HEK293 (cell line): ENCODE measurements at regions not wholly inside any gene's neighbourhood (a gene's known extent, or its start where the extent isn't known, plus 50 kb on each side); places are given as distances from the start of the nearest gene placed in this dataset.

ENCODE experiments used
- CTCF ChIA-PET: fragments of 350-600 bp; formaldehyde crosslinking; extraction: SDS; loops from one replicate; lab custom pipeline; 2021; ENCODE audit warnings: antibody characterized with exemption; lab: Yijun Ruan, JAX
- POLR2A ChIA-PET: fragments of 300-600 bp; formaldehyde crosslinking; extraction: SDS; loops from one replicate; lab custom pipeline; 2020; ENCODE audit warnings: antibody characterized with exemption, inconsistent platforms; lab: Yijun Ruan, JAX
- H3K27ac ChIP-seq: fragments of 200-500 bp; sonication (Bioruptor generic); 2 replicates; pipeline ENCODE4 v1.5.1; 2014; ENCODE audit warnings: low read depth, low read length, control low read depth, inconsistent platforms; ENCODE audit errors: extremely low read depth
- H3K36me3 ChIP-seq, 2 experiments: fragments of 200-500 bp in 1 of 2; sonication (Bioruptor generic) in 1 of 2; 1 replicate in 1 of 2; 2 replicates in 1 of 2; pipeline ENCODE4 v1.5.1; 2014 to 2017; ENCODE audit warnings: inconsistent platforms in 2 of 2, low read length in 2 of 2; ENCODE audit not compliant: control insufficient read depth in 2 of 2, insufficient read depth in 1 of 2
- H3K4me1 ChIP-seq: fragments of 200-500 bp; sonication (Bioruptor generic); 2 replicates; pipeline ENCODE4 v1.5.1; 2014; ENCODE audit warnings: mild to moderate bottlenecking, low read length, inconsistent platforms; ENCODE audit not compliant: control insufficient read depth, insufficient read depth
- H3K4me3 ChIP-seq: 2 replicates; pipeline ENCODE4 v1.5.1; 2011; ENCODE audit warnings: low read depth, mild to moderate bottlenecking, control low read depth, low read length, moderate library complexity
- H3K9me3 ChIP-seq: fragments of 200-500 bp; sonication (Bioruptor generic); 2 replicates; pipeline ENCODE4 v1.5.1; 2014; ENCODE audit warnings: low read depth, low read length, inconsistent platforms; ENCODE audit not compliant: control insufficient read depth, insufficient read depth
- GFI1B ChIP-seq: fragments of 450-650 bp; formaldehyde crosslinking; IDR thresholded peaks from 2 replicates; pipeline ENCODE4 v1.5.1; 2016; ENCODE audit warnings: missing biosample characterization, missing genetic modification characterization
- HOXA7 ChIP-seq: sonication (generic); formaldehyde crosslinking; IDR thresholded peaks from 2 replicates; pipeline ENCODE4 v1.8.1; 2022; ENCODE audit warnings: missing genetic modification reagents, borderline replicate concordance
- HOXC10 ChIP-seq: sonication (generic); formaldehyde crosslinking; IDR thresholded peaks from 2 replicates; pipeline ENCODE4 v1.8.1; 2023; ENCODE audit warnings: mild to moderate bottlenecking, missing genetic modification reagents
- OSR2 ChIP-seq: fragments of 450-650 bp; formaldehyde crosslinking; IDR thresholded peaks from 2 replicates; pipeline ENCODE4 v1.5.1; 2016; ENCODE audit warnings: missing biosample characterization, missing genetic modification characterization
- REPIN1 ChIP-seq: fragments of 450-650 bp; formaldehyde crosslinking; IDR thresholded peaks from 2 replicates; pipeline ENCODE4 v1.5.1; 2017; ENCODE audit warnings: missing biosample characterization, missing genetic modification characterization, low read depth
- SCRT1 ChIP-seq: fragments of 450-650 bp; formaldehyde crosslinking; IDR thresholded peaks from 2 replicates; pipeline ENCODE4 v1.5.1; 2016; ENCODE audit warnings: missing biosample characterization, missing genetic modification characterization, borderline replicate concordance
- SP3 ChIP-seq: fragments of 450-650 bp; formaldehyde crosslinking; IDR thresholded peaks from 2 replicates; pipeline ENCODE4 v1.5.1; 2016; ENCODE audit warnings: missing biosample characterization, missing genetic modification characterization
- TRIM28 ChIP-seq: IDR thresholded peaks from 2 replicates; pipeline ENCODE4 v1.6.1; 2011; ENCODE audit warnings: low read length, control low read depth, borderline replicate concordance
- WT1 ChIP-seq: fragments of 450-650 bp; formaldehyde crosslinking; IDR thresholded peaks from 2 replicates; pipeline ENCODE4 v1.5.1; 2016; ENCODE audit warnings: missing biosample characterization, missing genetic modification characterization
- ZBTB1 ChIP-seq: fragments of 450-650 bp; formaldehyde crosslinking; IDR thresholded peaks from 2 replicates; pipeline ENCODE4 v1.5.1; 2016; ENCODE audit warnings: missing biosample characterization, missing genetic modification characterization
- ZNF133 ChIP-seq: fragments of 450-650 bp; formaldehyde crosslinking; IDR thresholded peaks from 2 replicates; pipeline ENCODE4 v1.5.1; 2016; ENCODE audit warnings: missing biosample characterization, missing genetic modification characterization
- ZNF202 ChIP-seq: fragments of 450-650 bp; formaldehyde crosslinking; IDR thresholded peaks from 2 replicates; pipeline ENCODE4 v1.5.1; 2016; ENCODE audit warnings: missing biosample characterization, missing genetic modification characterization, borderline replicate concordance
- ZNF426 ChIP-seq: fragments of 450-650 bp; formaldehyde crosslinking; IDR thresholded peaks from 2 replicates; pipeline ENCODE4 v1.5.1; 2017; ENCODE audit warnings: missing biosample characterization, missing genetic modification characterization, mild to moderate bottlenecking, inconsistent platforms, moderate library complexity
- ZNF510 ChIP-seq: fragments of 450-650 bp; formaldehyde crosslinking; IDR thresholded peaks from 2 replicates; pipeline ENCODE4 v1.5.1; 2018; ENCODE audit warnings: mild to moderate bottlenecking, missing genetic modification characterization, missing biosample characterization; ENCODE audit not compliant: insufficient replicate concordance
- ZNF555 ChIP-seq: fragments of 450-650 bp; formaldehyde crosslinking; conservative IDR thresholded peaks from 2 replicates; pipeline ENCODE4 v1.5.1; 2017; ENCODE audit warnings: missing biosample characterization, mild to moderate bottlenecking, missing genetic modification characterization, inconsistent platforms
- ZNF654 ChIP-seq: fragments of 450-650 bp; formaldehyde crosslinking; IDR thresholded peaks from 2 replicates; pipeline ENCODE4 v1.5.1; 2016; ENCODE audit warnings: low read depth, missing biosample characterization, missing genetic modification characterization
- ZNF707 ChIP-seq: fragments of 450-650 bp; formaldehyde crosslinking; IDR thresholded peaks from 2 replicates; pipeline ENCODE4 v1.5.1; 2016; ENCODE audit warnings: missing biosample characterization, missing genetic modification characterization
- ZNF768 ChIP-seq: fragments of 450-650 bp; formaldehyde crosslinking; IDR thresholded peaks from 2 replicates; pipeline ENCODE4 v1.5.1; 2018; ENCODE audit warnings: missing biosample characterization, mild to moderate bottlenecking, missing genetic modification characterization
- ZSCAN16 ChIP-seq: fragments of 450-650 bp; formaldehyde crosslinking; IDR thresholded peaks from 2 replicates; pipeline ENCODE4 v1.5.1; 2016; ENCODE audit warnings: missing biosample characterization, missing genetic modification characterization
- TF ChIP-seq, protein P1 (sequence below): fragments of 450-650 bp; formaldehyde crosslinking; IDR thresholded peaks from 2 replicates; pipeline ENCODE4 v1.5.1; 2016; ENCODE audit warnings: missing biosample characterization, missing genetic modification characterization
- TF ChIP-seq, protein P2 (sequence below): fragments of 450-650 bp; formaldehyde crosslinking; IDR thresholded peaks from 2 replicates; pipeline ENCODE4 v1.5.1; 2017; ENCODE audit warnings: missing biosample characterization, missing genetic modification characterization
- TF ChIP-seq, protein P3 (sequence below): fragments of 450-650 bp; formaldehyde crosslinking; IDR thresholded peaks from 2 replicates; pipeline ENCODE4 v1.5.1; 2016; ENCODE audit warnings: missing biosample characterization, missing genetic modification characterization
- TF ChIP-seq, protein P4 (sequence below): fragments of 450-650 bp; formaldehyde crosslinking; IDR thresholded peaks from 2 replicates; pipeline ENCODE4 v1.5.1; 2017; ENCODE audit warnings: missing biosample characterization, missing genetic modification characterization
- TF ChIP-seq, protein P5 (sequence below): fragments of 450-650 bp; formaldehyde crosslinking; IDR thresholded peaks from 2 replicates; pipeline ENCODE4 v1.5.1; 2016; ENCODE audit warnings: missing biosample characterization, missing genetic modification characterization

DNA sequence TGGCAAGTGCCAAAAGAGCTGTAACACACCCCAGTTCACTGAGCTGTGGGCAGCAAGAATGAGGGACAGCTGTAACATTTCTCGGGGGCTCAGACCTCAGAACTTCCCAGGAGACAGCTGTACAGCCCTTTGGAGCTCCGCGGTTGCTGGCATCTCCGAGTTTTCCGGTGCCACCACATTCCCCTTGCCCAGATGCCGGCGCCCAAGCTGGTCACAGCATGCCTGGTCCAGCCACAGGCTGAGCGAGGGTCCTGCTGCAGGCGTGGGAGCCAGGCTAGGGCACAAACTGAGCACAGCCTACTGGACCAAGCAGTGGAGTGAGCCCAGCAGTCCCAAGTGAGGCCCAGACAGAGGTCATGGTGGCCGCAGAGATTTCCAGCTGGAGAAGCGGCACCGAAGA, 797.7 kb upstream of the EDIL3 start:
- no peaks in the 10 kb centered on the region for H3K9me3 ChIP-seq
- POLR2A ChIA-PET = no interaction called here
- CTCF ChIA-PET = interaction anchor here (0.6 kb wide), 1 partner anchor 1934 kb away, joined by 4 read pairs; no protein-coding TSS in a partner anchor

DNA sequence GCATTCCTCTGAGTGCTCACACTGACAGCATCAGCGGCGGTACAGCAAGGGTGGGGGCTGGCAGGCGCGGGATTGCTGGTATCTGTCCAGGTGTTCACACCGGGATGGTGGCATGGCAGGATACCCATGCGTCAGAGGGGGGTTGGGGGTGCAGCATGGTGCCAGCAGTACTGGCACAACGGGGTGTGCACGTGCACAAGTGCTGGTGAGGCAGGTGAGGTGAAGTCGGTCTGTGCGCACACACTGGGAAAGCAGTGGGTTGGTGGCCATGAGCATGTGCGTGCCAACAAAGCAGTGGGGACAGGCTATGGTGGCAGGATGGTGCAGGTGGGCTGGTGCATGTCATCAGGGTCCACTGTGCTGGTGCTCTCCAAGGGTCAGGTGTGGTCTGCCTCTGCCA, 819.6 kb upstream of the EDIL3 start:
- no peak overlapping the region for H3K27ac ChIP-seq
- H3K36me3 ChIP-seq = no peaks in the 10 kb centered on the region
- TF ChIP-seq ZSCAN16 (no peak), REPIN1 (no peak), HOXC10 (CRISPR knock-in tag) (no peak), OSR2 (tag by site-specific recombination) (no peak)
- TF ChIP-seq, all 188 proteins: peak for 0
- Histone ChIP-seq H3K4me1 (no peaks in the 10 kb centered on the region), H3K9me3 (no peaks in the 10 kb centered on the region), H3K4me3 (no peak overlapping the region)
- CTCF ChIA-PET = no interaction called here
- POLR2A ChIA-PET = no interaction called here

More for the DNA sequence above, 797.7 kb upstream of the EDIL3 start:
- TF ChIP-seq ZNF202 (tag by site-specific recombination) = no peak
- TF ChIP-seq SCRT1 = no peak
- TF ChIP-seq, protein P1, sequence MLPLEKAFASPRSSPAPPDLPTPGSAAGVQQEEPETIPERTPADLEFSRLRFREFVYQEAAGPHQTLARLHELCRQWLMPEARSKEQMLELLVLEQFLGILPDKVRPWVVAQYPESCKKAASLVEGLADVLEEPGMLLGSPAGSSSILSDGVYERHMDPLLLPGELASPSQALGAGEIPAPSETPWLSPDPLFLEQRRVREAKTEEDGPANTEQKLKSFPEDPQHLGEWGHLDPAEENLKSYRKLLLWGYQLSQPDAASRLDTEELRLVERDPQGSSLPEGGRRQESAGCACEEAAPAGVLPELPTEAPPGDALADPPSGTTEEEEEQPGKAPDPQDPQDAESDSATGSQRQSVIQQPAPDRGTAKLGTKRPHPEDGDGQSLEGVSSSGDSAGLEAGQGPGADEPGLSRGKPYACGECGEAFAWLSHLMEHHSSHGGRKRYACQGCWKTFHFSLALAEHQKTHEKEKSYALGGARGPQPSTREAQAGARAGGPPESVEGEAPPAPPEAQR (tag by site-specific recombination) = no peak
- no peak for TF ChIP-seq TRIM28
- TF ChIP-seq, all 188 proteins: peak for 0
- Histone ChIP-seq H3K4me3 (no peak overlapping the region), H3K4me1 (no peaks in the 10 kb centered on the region), H3K36me3 (no peaks in the 10 kb centered on the region), H3K27ac (no peak overlapping the region)

DNA sequence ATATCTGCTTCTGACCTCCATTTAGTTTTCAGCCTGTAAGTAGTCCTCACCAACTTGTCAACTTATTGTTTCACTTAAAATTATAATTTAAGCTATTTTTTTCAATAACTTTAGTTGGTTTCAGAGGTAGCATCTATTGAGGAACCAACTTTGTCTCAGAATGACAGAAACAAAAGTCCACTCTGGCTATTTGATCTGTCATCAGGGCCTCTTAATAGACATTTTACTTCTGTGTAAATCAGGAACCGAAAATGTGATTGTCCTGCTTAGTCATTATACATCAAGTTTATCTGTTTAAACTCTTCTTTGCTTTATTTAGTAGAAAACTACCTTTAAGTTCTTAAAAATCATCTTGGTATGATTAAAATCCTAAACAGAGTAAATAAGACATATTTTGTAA, 820.8 kb upstream of the EDIL3 start:
- TF ChIP-seq ZNF555 (tag by site-specific recombination) = no peak
- TF ChIP-seq SP3 (tag by site-specific recombination) = no peak
- no peak for TF ChIP-seq WT1 (tag by site-specific recombination)
- no peak for TF ChIP-seq HOXA7 (CRISPR knock-in tag)
- TF ChIP-seq, protein P2, sequence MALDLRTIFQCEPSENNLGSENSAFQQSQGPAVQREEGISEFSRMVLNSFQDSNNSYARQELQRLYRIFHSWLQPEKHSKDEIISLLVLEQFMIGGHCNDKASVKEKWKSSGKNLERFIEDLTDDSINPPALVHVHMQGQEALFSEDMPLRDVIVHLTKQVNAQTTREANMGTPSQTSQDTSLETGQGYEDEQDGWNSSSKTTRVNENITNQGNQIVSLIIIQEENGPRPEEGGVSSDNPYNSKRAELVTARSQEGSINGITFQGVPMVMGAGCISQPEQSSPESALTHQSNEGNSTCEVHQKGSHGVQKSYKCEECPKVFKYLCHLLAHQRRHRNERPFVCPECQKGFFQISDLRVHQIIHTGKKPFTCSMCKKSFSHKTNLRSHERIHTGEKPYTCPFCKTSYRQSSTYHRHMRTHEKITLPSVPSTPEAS (tag by site-specific recombination) = no peak
- Histone ChIP-seq H3K36me3 (no peaks in the 10 kb centered on the region), H3K27ac (no peak overlapping the region), H3K9me3 (no peaks in the 10 kb centered on the region), H3K4me3 (no peak overlapping the region), H3K4me1 (no peaks in the 10 kb centered on the region)
- ChIA-PET CTCF (no interaction called here), POLR2A (no interaction called here)

DNA sequence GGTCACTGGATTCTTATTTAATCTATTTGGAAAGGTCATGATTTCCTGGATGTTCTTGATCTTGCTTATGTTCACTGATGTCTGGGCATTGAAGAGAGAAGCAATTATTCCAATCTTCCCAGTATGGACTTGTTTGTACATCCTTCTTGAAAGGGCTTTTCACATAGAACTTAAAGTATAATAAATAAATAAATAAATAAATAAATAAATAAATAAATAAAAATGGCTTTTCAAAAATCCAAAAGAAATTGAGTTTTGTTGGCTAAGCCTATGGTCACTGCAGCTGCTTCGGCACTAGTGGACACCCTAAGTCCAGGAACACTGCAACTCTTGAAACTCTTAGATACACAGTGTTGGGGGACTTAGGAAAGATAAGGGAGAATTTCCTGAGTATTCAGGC, 840.7 kb upstream of the EDIL3 start:
- no peaks in the 10 kb centered on the region for H3K36me3 ChIP-seq
- CTCF ChIA-PET = no interaction called here
- POLR2A ChIA-PET = no interaction called here
- TF ChIP-seq ZNF426 (tag by site-specific recombination) (peak; percentile 69), ZNF768 (tag by site-specific recombination) (no peak), ZNF707 (tag by site-specific recombination) (no peak), GFI1B (no peak), ZBTB1 (tag by site-specific recombination) (no peak), ZNF654 (tag by site-specific recombination) (0 out of 2 replicates have a peak, but pooled peaks have one; percentile 7), ZNF133 (tag by site-specific recombination) (no peak), ZNF510 (tag by site-specific recombination) (peak; percentile 64)
- TF ChIP-seq, protein P3, sequence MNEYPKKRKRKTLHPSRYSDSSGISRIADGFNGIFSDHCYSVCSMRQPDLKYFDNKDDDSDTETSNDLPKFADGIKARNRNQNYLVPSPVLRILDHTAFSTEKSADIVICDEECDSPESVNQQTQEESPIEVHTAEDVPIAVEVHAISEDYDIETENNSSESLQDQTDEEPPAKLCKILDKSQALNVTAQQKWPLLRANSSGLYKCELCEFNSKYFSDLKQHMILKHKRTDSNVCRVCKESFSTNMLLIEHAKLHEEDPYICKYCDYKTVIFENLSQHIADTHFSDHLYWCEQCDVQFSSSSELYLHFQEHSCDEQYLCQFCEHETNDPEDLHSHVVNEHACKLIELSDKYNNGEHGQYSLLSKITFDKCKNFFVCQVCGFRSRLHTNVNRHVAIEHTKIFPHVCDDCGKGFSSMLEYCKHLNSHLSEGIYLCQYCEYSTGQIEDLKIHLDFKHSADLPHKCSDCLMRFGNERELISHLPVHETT (tag by site-specific recombination) = no peak
- TF ChIP-seq, protein P4, sequence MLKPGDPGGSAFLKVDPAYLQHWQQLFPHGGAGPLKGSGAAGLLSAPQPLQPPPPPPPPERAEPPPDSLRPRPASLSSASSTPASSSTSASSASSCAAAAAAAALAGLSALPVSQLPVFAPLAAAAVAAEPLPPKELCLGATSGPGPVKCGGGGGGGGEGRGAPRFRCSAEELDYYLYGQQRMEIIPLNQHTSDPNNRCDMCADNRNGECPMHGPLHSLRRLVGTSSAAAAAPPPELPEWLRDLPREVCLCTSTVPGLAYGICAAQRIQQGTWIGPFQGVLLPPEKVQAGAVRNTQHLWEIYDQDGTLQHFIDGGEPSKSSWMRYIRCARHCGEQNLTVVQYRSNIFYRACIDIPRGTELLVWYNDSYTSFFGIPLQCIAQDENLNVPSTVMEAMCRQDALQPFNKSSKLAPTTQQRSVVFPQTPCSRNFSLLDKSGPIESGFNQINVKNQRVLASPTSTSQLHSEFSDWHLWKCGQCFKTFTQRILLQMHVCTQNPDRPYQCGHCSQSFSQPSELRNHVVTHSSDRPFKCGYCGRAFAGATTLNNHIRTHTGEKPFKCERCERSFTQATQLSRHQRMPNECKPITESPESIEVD = no peak
- TF ChIP-seq, protein P5, sequence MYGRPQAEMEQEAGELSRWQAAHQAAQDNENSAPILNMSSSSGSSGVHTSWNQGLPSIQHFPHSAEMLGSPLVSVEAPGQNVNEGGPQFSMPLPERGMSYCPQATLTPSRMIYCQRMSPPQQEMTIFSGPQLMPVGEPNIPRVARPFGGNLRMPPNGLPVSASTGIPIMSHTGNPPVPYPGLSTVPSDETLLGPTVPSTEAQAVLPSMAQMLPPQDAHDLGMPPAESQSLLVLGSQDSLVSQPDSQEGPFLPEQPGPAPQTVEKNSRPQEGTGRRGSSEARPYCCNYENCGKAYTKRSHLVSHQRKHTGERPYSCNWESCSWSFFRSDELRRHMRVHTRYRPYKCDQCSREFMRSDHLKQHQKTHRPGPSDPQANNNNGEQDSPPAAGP (tag by site-specific recombination) = no peak

More for the DNA sequence above, 840.7 kb upstream of the EDIL3 start:
- Histone ChIP-seq H3K4me3 (no peak overlapping the region), H3K4me1 (no peaks in the 10 kb centered on the region), H3K27ac (no peak overlapping the region), H3K9me3 (no peaks in the 10 kb centered on the region)
